ENCODE measurements at regions not wholly inside any gene's neighbourhood (a gene's known extent, or its start where the extent isn't known, plus 50 kb on each side); places are given as distances from the start of the nearest gene placed in this dataset.

- TF ChIP-seq CTCF (IDR thresholded peaks at IDR 0.05) (no peak), POLR2A (IDR thresholded peaks at IDR 0.05) (no peak)
Measured at GRCh38 chr1:82329226-82329625, 528.5 kb downstream of the ADGRL2 start.
